GM10248 (cell line): ENCODE measurements at regions not wholly inside any gene's neighbourhood (a gene's known extent, or its start where the extent isn't known, plus 50 kb on each side); places are given as distances from the start of the nearest gene placed in this dataset.

ENCODE experiments used
- CTCF ChIA-PET: fragments of 300-600 bp; sonication (Branson Sonifier 250); formaldehyde crosslinking; extraction: SDS; loops from one replicate; lab custom pipeline; 2021; ENCODE audit warnings: antibody characterized with exemption; lab: Yijun Ruan, JAX
- POLR2A ChIA-PET: fragments of 350-650 bp; sonication (Branson Sonifier 250); formaldehyde crosslinking; extraction: SDS; loops from one replicate; lab custom pipeline; 2020; ENCODE audit warnings: antibody characterized with exemption; lab: Yijun Ruan, JAX
- DNase-seq: peaks from one replicate; pipeline ENCODE4 v3.0.0; 2012; ENCODE audit errors: extremely low spot score
- TF ChIP-seq, protein P1 (sequence below): IDR thresholded peaks from 2 replicates; pipeline ENCODE4 v1.5.1; 2012; ENCODE audit warnings: mild to moderate bottlenecking, low read depth; ENCODE audit errors: extremely low read depth, missing control alignments, control extremely low read depth

DNA sequence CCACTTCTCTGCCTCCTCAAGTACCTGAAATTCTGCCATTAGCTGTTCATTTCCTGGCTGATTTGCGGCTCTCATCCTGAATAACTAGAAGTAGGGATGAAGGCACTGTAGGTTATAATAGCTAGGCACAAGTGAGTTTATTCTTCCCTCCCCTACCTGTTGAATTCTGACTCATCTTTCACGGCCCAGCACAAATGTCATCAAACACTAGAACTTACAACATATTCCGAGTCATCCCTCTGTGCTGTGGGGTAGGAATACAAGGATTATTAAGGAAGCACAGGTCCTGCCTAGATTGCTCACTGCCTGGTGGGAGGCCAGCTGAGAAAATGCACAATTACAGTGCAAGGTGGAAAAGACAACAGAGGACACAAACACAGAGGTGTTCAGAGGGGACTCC, 103.7 kb upstream of the ASIC2 start:
- CTCF ChIA-PET, result interaction anchor here (0.9 kb wide), 1 partner anchor 16 kb away, joined by 3 read pairs; no protein-coding TSS in a partner anchor
- no peak for DNase-seq

DNA sequence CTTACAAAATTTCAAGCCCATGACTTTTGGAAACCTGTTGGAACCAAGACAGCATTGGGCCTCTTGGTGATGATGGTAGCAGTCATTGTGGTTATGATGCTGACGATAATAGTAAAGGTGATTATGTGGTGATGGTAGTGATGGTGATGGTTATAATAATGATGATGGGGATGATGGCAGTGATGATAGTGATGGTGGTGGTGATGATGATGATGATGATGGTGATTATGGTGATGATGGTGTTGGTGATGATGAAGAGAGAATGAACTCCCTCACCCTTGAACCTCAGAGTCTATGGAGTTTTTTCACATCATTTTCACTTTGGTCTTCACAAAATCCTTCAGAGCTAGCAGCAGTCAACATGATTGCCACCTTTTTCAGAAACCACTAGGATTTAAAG, 105.3 kb upstream of the ASIC2 start:
- CTCF ChIA-PET, result no interaction called here
- POLR2A ChIA-PET, result no interaction called here
- DNase-seq, result no peak
- TF ChIP-seq, protein P1, sequence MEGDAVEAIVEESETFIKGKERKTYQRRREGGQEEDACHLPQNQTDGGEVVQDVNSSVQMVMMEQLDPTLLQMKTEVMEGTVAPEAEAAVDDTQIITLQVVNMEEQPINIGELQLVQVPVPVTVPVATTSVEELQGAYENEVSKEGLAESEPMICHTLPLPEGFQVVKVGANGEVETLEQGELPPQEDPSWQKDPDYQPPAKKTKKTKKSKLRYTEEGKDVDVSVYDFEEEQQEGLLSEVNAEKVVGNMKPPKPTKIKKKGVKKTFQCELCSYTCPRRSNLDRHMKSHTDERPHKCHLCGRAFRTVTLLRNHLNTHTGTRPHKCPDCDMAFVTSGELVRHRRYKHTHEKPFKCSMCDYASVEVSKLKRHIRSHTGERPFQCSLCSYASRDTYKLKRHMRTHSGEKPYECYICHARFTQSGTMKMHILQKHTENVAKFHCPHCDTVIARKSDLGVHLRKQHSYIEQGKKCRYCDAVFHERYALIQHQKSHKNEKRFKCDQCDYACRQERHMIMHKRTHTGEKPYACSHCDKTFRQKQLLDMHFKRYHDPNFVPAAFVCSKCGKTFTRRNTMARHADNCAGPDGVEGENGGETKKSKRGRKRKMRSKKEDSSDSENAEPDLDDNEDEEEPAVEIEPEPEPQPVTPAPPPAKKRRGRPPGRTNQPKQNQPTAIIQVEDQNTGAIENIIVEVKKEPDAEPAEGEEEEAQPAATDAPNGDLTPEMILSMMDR, result no peak

More for the DNA sequence above, 103.7 kb upstream of the ASIC2 start:
- TF ChIP-seq, protein P1, result no peak
- POLR2A ChIA-PET, result no interaction called here

DNA sequence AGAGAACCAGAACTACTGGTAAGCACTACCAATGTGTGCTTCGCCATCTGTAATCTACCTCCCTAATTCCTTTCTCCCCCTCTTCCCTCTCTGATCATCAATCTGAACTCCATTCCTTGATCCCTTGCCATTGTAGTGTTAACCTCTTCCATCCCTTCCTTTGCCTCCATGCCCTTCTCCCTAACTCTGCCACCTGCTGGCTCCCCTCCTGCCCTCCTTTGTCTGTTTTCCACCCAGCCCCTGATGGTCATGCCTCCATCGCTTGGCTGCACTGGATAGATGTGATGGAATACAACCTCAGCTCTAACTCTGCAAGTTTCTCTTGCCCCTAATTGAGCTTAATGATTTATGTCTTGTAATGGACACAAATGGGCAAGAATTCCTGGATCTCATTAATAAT, 108.2 kb upstream of the ASIC2 start:
- no peak for DNase-seq
- TF ChIP-seq, protein P1, result no peak
- CTCF ChIA-PET, result no interaction called here
- POLR2A ChIA-PET, result interaction anchor here (0.6 kb wide), 1 partner anchor 77 kb away, joined by 3 read pairs; no protein-coding TSS in a partner anchor

DNA sequence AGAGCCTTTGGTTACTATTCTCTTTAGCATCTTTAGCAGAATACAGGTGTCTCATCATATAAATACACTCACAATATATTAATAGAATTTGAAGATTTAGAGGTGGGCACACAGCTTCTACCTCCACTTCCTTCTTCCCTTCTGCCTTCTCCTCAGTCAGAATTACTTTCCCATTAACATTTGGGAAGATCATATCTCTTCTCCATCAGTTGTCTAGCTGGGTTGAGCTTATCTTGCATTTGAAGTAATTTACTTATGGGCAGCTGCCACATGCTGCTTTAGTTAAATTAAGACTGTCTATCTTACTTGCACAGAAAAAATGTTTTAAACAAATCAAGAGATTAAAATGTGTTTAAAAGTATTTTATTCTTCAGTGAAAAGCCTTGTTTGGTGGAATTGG, 110.1 kb upstream of the ASIC2 start:
- CTCF ChIA-PET, result no interaction called here
- no peak for DNase-seq
- POLR2A ChIA-PET, result no interaction called here
- TF ChIP-seq, protein P1, result no peak

DNA sequence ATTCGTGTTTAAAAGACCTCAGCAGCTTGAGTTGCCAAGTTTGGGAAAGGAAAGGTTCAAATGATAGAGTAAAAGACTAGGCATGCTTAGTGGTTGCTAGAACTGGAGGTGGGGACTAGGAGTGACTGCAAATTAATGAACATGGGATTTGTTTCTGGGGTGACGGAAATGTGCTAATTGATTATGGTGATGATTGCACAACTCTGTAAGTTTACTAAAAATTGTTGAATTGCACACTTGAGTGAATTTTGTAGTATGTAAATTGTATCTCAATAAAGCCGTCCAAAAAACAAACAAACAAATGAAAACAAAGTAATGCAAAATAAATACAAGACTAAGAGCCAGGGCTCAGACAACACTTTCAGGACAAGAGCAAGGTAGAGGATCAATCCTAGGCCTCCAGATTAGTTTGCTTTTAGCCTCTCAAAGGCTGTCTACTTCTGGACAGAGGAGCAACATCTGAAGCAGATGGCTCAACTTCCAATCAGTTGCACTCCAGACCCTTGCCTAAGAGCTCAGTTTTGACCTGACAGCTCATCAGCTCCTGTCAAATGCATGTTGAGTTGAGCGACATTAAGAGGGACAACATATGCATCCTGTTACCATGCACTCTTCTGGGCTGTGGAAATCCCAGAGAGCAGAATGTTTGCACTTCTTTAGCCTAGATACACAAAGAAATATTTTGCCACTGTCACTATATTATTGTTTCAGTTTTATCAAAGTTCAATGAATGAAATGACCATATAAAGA, 111.2 kb upstream of the ASIC2 start:
- no peak for DNase-seq
- ChIA-PET CTCF (no interaction called here), POLR2A (no interaction called here)
- TF ChIP-seq, protein P1, result no peak

DNA sequence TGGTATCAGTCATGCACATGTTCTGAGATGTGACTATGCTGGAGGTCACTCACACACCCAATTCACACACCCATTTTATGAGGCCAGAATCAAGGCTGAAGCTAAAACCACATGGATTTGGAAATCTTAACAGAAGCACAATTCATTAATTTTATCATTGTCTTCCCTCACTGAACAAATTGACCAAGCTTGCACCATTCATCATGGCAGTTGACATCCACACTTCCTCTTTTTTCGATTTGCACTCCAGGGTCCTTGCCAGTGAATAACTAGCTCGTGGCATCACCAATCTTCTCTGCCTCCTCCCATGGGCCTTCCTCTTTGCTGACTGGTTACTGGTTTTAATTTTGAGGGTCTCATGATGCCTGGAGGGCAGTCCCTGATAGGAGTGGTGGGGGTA, 123.0 kb upstream of the ASIC2 start:
- POLR2A ChIA-PET, result no interaction called here
- CTCF ChIA-PET, result no interaction called here
- no peak for DNase-seq
- TF ChIP-seq, protein P1, result no peak
